Stimulated activated CD4-positive, alpha-beta T cell treated with anti-CD3 and anti-CD28 coated beads, Interleukin-15, amount 100 ng/mL, for 1 hour (primary cell): ENCODE measurements at regions not wholly inside any gene's neighbourhood (a gene's known extent, or its start where the extent isn't known, plus 50 kb on each side); places are given as distances from the start of the nearest gene placed in this dataset.

ENCODE experiments used
- DNase-seq, 2 donors: peaks; one replicate each; pipeline ENCODE4 v3.0.0-alpha.2; 2020; ENCODE audit warnings: low read depth in 1 of 2, low spot score in 1 of 2

DNA sequence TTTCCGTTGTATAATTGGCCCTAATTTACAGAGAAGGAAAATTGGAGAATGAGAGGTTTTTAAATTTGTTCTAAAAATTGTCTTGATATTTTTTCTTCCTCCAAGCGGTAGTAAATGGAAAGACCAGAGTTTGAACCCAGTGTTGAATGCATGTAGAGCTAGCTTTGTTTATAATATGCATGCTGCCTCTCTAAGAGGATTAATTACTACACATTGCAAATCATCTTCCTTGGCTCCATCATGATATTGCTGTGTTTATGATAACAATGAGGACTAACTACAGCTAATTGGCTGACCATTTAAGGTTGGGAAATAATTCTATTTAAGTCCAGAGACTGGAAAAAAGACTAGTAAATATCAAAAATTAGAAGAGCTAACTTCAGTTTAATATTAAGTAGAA, 338.5 kb downstream of the PLK2 start:
- no peak for DNase-seq

DNA sequence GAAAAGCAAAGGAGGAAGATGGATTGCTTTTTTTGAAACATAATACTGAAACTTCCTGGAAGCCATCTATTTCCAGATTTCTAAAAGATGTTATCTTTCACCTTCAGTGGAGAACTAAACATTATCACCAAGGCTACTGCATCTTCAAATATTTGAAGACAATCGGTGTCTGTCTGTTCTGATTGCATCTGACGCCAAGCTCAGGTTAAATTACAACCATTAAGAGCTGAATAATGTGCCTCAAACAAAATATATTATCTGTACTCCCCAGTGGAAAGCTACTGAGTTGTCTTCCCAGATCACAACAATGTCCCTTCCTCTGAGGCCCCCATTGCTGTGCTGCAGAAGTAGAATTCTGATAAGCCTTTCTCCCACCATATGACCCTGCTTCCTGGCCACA, 342.3 kb downstream of the PLK2 start:
- DNase-seq = no peak

DNA sequence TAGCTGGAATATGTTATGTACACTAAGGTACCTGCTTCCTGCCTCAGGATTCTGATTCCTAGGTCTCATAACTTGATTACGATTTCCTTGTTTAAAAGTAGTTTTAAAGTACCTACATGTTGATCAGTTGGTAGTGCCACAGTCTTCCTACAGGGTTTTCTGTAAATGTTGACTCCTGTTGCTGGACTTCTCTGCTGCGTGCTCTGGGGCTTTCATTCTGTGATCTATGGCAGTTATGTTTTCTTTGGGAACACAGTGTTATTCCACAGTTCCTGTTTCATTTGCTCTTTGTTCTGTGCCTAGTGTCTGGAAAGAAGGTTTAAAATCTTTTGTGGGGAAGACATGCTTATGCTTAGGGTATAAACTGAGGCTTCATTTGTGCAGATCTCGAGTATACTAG, 343.5 kb downstream of the PLK2 start:
- no peak for DNase-seq

DNA sequence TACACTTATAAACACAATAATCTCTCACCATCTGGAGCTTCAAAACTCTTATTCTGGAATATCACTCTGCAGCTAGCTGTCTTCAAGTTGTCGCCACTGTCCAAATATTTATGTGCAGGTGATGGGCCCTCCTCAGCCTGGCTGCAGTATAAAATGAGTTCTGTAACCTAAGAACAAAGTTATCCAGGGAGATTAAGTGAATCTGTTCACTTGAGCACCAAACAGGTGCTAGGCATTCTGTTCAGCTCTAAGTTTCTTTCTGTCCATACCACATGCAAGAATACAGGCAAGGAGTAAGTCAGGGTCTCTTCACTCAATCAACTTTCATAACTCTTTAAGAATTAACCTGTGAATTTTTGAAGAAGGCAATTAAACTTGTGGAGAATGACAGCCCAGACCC, 344.1 kb downstream of the PLK2 start:
- DNase-seq = no peak

DNA sequence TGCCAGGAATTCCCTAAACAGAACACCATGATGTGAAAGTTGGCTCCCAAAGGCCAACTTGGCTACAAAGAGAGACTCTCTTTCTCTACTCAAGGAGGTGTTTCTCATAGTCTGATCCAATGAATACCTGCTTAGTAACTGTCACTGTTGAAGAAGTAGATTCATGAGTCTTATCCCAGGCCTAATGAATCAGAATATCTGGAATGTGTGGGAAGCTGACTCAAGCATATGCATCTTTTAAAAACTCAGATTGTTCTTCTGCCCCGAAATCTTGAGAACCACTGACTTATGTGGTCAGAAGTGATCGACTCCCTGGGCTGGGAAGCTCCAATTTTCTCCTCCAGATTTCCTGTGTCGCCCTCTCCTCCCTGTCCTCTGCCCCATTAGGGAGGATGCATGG, 345.6 kb downstream of the PLK2 start:
- no peak for DNase-seq

DNA sequence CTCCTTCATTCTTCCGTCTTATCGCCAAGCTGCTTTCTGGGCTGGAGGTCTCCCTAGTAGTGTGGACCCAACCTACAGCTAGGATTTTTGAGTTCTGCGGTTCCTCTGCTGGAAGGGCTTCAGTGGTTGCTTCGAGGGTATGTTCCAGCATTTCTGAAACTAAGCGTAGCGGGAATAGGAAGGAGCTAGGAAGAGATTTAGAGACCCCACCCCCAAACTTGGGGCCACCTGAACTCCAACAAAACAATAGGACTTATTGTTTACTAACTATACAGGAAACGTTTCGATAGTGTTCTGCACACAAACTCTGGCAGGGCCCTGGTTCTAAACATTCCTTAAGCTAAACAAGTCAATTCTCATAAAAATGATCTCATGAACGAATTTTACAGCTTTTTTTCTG, 346.7 kb downstream of the PLK2 start:
- no peak for DNase-seq

DNA sequence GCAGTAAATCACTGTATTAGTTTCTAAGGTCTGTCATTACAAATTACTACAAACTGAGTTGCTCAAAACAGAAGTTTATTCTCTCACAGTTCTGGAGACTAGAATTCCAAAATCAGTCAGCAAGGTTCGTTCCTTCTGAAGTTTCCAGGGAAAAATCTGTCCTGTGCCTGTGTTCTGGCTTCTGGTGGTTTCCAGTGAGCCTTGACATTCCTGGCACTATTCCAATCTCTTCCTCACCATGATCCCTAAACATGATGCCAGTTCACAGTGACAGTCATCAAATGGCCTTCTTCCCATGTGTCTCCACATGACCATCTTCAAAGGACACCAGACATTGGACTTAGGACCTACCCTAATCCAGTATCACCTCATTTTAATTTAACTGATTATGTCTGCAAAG, 351.4 kb downstream of the PLK2 start:
- no peak for DNase-seq

DNA sequence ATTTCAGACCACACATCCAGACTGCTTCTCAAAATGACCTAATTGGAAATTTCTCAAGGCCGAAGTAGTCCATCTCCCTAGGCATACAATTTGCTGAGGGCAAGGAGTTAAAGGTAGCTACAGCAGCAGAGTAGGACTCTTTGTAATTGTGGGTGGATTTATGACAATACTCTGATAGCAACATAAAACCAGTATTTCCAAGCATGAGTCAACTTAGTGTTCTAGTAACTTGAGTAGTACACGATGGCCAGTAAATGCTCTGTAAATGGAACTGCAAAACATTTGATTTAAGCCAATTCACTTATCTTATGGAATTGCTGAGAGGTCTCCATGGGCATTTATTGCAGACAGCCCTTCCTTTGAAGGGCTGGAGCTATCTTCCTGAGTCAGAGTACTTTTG, 352.2 kb downstream of the PLK2 start:
- no peak for DNase-seq

DNA sequence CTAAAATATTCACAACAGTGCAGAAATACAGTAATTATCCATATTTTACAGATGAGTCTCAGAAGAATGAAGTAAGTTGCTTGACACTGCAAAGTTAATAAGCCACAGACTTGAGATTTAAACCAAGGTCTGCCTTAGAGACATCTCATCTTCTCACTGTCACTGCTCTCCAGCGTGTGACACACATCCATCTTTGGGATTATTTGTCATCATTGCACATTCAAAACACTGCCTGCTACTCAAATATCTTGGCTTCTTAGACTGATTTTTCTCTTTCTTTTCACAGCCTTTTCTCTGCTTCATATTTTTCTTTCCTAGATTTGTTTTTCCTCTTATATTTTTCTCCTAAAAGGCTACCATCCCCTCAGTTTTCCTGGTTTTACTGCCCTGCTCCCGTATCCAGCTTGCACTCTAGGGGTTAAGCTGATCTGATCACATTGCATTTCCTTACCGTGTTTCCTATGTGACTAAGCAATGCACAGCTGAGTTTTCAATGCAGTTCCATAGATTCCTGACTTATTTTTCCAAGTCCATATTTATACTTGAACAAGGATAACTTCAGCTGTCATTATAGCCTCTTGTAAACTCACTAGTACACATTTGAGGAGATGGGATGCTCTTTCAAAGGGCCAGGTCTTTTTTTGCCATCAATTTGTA, 353.0 kb downstream of the PLK2 start:
- DNase-seq = no peak

DNA sequence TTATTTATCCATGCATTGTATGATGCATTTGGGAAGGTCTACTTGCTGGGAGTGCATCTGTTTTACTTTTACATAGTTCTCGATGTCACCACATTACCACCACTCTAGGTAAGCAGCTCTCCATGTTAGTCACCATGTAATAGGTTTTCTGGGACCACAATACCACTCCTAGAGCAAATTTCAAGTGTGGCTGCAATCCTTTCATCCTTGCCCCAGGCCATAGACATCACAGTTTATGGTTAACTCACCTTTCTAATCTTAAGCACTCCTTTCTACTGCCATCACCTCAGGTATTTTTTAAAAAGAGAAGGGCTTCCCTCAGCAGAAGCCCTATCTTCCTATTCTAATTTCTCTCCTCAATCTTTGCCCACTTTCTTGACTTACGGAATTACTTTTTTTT, 354.1 kb downstream of the PLK2 start:
- no peak for DNase-seq

DNA sequence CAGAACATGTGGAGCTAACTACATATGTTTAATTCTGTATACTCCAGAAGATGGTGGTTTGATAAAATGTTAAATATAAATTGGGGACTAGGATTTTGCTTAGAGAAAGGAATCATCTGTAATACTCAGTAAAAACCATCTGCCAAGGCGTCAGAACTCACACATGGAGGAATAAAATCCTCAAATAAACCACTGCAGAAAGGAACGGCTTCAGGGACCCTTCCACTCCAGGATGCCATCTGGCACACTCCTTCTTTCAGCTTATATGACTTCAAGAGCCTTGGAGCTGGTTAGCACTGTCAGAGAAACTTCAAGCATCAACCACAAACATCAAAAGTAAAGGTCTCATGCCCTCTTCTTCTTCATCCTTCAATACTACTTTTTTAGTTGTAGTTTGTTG, 360.6 kb downstream of the PLK2 start:
- no peak for DNase-seq

DNA sequence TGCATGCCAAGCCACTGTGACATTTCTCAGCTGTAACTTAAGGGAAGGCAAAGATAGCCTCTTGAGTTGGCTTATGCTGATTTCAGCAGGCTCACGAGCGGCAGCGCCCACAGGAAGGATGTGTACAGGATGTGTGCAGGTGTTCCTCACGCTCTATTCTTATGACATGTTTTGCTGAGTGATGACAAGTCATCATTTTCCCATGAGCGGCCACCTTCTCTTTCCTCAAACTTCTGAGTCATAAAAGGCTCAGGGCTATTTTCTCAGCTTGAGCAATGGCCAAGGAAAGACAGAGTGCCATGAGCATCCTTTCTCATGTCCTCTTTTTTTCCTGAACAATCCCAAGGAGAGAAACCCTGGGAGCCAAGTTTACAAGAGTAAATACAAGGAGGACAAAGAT, 365.9 kb downstream of the PLK2 start:
- no peak for DNase-seq

DNA sequence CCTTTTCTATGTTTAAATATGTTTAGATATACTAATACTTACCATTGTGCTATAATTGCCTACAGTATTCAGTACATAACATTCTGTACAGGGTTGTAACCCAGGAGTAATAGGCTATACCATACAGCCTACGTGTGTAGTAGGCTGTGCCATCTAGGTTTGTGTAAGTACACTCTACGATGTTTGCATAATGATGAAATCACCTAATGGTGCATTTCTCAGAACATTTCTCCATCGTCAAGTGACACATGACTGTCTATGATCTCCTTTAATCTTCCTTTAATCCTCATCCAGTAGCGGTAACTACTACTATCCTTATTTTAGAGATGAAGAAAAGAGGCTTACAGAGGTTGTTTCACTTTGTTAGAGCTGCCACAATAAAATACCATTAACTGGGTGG, 369.2 kb downstream of the PLK2 start:
- no peak for DNase-seq

DNA sequence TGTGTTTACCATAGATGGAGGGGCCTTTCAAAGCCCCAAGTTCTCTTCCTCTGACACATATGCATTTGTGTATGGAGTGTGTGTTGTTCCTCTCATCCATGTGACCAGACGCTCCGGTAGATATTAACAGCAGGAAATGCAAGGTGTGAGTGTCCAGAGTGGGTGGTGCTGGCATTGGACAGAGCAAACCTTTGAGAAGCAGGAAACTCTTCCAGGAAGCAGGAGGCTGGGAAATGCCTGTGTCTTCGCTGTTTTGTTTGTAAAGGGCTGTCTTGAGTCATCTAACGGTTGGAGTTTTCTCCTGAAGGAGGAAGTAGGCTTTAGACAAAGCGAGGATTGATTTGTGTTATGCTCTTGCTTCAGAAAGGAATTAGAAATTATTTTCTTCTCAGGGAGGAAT, 370.9 kb downstream of the PLK2 start:
- DNase-seq = no peak

DNA sequence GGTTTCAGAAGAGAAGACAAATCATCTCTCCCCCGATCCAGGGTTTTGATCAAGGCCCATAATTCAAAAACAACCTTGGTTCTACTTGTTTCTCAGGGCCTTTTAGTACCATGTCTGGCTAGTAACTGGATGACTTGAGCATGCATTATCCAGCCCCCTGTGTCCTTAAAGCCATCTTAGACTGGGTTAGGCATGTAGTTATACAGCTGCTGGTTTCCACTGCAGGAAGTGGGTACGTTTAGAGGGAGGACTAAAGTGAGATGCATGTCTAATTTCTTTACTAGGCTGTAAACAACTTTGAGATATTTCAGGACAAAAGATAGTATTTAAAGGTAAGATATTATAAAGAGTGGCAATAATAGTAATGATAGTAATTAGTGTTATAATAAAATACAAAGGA, 372.0 kb downstream of the PLK2 start:
- no peak for DNase-seq

DNA sequence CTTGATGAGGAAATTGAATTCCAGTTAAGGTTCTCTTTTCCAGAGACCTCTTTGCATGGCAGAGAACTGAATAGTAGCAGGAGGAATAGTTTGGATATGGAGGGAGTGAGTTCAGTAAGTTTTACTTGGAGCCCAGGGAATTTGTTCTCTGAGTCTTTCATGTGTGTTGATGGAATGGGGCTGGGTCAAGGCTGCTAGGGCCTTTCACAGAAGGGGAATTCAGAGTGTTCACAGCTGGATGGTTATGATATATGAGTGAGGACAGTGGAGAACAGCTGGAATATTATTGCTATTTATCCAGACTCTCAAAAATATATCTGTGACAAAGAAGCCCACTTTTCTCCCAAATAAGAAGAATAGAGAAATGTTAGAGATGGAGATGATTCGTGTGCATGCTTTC, 372.8 kb downstream of the PLK2 start:
- DNase-seq = no peak

DNA sequence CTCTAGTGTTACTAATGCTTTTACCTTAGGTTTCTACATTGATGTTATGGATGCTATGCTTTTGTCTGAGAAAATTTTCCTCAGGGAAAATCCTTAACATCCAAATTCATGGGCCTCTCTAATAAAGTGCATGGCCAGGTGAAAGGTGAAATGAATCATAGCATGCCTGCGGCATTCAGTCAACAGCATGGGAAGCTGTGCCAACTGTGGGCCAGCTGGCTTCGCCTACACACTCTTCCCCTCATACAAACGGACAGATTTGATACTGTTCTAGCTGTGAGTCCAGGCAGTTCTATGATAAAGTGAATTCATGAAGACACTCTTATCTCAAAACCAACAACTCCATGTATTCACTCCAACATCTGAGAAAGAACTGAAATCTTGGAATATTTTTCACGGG, 374.1 kb downstream of the PLK2 start:
- no peak for DNase-seq

DNA sequence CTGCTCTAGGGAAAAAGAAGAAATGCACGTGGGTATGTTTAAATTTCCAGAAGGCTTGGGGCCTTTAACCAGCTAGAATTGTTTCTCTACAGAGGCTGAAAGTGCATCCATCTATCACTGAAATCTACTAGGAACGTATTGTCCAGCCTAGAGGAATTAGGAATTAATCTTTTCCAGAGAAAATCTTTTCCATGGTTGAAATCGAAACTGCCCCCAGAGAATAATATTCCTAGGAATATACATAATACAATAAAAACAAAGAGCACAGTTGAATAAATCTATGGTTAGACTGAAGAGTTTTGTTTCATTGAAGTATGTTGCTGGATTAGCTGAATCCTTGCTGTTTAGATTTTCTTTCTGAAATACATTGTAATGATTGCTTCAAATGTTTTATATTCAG, 378.5 kb downstream of the PLK2 start:
- DNase-seq = no peak

DNA sequence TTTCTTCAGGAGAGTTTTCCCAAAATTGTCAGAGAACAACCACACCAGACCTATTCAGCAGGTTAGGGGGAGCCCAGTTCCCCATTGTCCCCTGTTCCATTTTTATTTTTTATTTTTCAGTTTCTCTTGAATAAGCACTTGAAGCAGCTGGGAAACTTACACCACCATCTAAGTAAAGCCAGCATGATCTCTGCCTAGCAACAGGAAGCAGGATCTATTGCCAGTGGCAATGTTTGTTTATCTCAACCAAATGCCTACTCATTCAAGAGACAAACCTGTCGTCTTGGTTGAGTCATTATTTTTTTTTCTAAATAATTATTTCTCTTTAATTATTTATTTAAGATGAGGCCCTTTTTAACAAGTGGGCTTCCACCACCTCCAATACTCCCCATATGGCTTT, 379.3 kb downstream of the PLK2 start:
- DNase-seq = no peak

DNA sequence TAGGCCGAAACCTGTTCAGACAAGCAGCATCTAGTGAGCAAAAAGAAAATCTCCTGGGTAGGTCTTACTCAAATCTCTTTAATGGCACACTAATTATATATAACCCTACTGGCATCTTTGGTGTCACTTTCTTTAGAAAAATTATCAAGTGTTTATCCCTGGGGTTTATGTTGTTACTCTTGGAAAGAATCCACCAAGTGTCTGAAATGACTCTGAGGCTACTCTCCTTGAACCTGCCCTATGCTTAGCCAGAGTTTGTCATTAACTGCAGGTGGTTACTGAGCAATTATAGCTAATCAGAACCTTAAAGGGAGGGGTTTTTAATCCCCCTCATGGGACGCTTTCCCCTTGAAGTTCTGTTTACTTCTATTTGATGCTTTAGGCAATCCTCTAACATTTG, 381.9 kb downstream of the PLK2 start:
- DNase-seq = no peak

DNA sequence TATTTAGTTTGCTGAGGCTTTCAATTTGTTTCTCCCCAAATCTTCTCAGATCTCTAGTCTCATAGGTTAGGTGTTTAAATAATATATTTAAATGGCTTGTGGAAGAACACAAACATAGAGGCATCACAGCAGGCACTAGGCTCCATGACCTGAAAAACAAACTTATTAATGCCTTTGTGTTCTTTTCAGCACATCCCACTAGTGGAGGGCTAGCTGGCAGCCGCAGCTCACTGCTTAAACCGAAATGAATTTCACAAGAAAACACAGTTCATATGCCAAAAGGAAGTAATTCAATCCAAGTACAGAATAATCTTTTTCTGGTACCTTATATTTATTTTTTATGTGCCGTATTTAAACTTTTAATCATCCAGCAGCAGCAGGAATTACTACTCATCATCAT, 382.5 kb downstream of the PLK2 start:
- no peak for DNase-seq

DNA sequence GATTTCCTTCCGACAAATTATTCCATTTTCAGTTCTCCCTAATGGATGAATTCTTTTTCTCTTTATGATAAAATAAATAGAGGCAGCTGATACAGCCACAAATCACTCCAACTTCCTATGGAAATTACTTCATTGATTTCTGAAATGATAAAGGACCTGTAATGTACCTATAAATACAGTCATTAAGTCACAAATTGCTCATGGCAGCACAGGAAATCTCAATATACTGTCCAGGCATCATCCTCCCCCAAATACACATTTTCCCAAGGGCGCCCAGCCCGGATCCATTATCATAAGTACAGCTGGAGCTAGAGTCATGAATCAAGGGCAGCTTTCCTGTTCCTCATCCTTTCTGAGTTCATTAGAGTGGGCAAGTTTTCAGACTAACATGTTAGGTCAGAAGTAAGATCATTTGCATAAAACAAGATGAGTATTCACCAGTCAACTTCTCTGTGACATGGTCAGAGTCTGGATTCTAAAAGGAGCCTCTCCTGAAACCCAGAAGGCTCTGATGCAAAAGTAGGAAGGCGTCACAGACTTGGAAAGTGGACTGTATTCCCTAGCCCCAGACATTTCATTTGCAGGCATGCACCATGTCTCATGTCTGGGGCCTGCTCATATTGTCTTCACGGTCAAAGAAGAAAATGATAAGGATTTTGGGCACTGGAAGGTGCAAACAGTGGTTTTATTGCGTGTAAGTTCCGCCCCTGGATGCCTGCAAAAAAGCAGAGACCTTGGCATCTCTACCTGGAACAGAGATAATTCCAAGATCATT, 383.2 kb downstream of the PLK2 start:
- no peak for DNase-seq

DNA sequence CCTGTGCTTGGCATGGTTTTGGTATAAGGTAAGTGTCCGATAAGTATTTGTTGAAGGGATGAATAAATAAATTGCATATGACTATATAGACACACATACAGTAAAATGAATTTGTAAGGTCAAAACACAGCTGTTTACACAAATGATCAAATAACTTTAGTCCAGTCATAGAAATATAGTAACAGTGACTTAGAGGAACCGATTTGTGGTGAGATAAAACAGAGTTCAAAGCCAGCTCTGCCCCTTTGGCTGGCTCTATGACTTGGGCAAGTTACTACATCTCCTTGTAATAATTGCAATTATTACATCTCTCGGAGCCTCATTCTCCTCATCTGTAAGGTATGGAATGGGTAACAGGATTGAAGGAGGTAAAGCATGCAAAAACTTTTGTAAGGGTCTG, 384.0 kb downstream of the PLK2 start:
- DNase-seq = no peak
